Gastrocnemius medialis (tissue), 4 donors: ENCODE measurements at regions not wholly inside any gene's neighbourhood (a gene's known extent, or its start where the extent isn't known, plus 50 kb on each side); places are given as distances from the start of the nearest gene placed in this dataset.
"Not testable (repeated sequence)": the region's sequence is repeated elsewhere in the genome, so short reads cannot be mapped to it uniquely, and the experiment has no call there.

Experiments used
- POLR2A ChIP-seq, 2 donors: fragments of 450-650 bp; IDR thresholded peaks; one replicate each; pipeline ENCODE4 v1.6.1; 2017; ENCODE audit warnings: antibody characterized with exemption in 2 of 2, mild to moderate bottlenecking in 2 of 2, moderate library complexity in 2 of 2
- TF ChIP-seq, protein P1 (sequence below), 5 experiments: fragments of 450-650 bp in 3 of 5; fragments of 200-600 bp in 2 of 5; sonication (generic) in 2 of 5; IDR thresholded peaks in 4 of 5; conservative IDR thresholded peaks in 1 of 5; 1 replicate in 4 of 5; 2 replicates in 1 of 5; pipeline ENCODE4 v1.5.1; 2016 to 2019; ENCODE audit warnings: antibody characterized with exemption in 5 of 5, mild to moderate bottlenecking in 3 of 5, moderate library complexity in 3 of 5

DNA sequence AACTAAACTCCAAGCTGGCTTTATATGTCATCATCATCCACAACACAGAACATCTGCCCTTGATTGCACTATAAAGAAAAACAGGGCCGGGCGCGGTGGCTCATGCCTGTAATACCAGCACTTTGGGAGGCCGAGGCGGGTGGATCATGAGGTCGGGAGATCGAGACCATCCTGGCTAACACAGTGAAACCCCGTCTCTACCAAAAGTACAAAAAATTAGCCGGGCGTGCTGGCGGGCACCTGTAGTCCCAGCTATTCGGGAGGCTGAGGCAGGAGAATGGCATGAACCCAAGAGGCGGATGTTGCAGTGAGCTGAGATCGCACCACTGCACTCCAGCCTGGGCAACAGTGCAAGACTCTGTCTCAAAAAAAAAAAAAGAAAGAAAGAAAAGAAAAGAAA, 290.3 kb upstream of the CELF2 start:
- TF ChIP-seq, protein P1, sequence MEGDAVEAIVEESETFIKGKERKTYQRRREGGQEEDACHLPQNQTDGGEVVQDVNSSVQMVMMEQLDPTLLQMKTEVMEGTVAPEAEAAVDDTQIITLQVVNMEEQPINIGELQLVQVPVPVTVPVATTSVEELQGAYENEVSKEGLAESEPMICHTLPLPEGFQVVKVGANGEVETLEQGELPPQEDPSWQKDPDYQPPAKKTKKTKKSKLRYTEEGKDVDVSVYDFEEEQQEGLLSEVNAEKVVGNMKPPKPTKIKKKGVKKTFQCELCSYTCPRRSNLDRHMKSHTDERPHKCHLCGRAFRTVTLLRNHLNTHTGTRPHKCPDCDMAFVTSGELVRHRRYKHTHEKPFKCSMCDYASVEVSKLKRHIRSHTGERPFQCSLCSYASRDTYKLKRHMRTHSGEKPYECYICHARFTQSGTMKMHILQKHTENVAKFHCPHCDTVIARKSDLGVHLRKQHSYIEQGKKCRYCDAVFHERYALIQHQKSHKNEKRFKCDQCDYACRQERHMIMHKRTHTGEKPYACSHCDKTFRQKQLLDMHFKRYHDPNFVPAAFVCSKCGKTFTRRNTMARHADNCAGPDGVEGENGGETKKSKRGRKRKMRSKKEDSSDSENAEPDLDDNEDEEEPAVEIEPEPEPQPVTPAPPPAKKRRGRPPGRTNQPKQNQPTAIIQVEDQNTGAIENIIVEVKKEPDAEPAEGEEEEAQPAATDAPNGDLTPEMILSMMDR (IDR thresholded peaks at IDR 0.05 in 4 of 5, conservative IDR thresholded peaks at IDR 0.05 in 1 of 5): not testable (repeated sequence)
- TF ChIP-seq POLR2A (IDR thresholded peaks at IDR 0.05): not testable (repeated sequence)
